ENCODE measurements at regions not wholly inside any gene's neighbourhood (a gene's known extent, or its start where the extent isn't known, plus 50 kb on each side); places are given as distances from the start of the nearest gene placed in this dataset.

DNA sequence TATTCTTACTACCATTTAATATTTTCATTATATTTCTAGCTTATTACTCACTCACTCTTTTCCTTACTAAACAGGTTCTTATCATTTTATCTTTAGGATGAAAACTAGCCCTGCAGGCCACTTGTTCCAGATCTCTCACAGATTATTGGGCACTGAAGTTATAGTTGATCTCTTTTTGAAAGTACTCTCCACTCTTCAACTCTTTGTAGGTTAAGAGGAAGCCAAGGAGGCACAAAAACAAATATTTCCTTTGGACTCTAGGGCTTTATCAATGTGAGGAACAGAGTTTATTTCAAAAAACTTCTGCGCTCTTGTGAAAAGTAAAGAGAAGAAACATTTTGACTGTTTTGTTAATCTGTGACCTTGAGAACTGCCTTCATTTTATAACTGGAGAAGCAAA lies 96.0 kb upstream of the NPHP3 start:
- Histone ChIP-seq H3K4me2 (ENCODE audit: low read length) (no peak overlapping the region), H3K79me2 (ENCODE audit: insufficient read depth, low read length) (no peaks in the 10 kb centered on the region), H4K20me1 (ENCODE audit: insufficient read depth, low read length) (no peaks in the 10 kb centered on the region), H2AFZ (ENCODE audit: low read length) (no peak overlapping the region), H3K27me3 (ENCODE audit: insufficient read depth, low read length) (no peaks in the 10 kb centered on the region), H3K9ac (ENCODE audit: low read length) (no peak overlapping the region), H3F3A (ENCODE audit: insufficient read depth, low read length) (no peaks in the 10 kb centered on the region), H3K4me1 (ENCODE audit: insufficient read depth, low read length, severe bottlenecking) (no peaks in the 10 kb centered on the region), H3K36me3 (ENCODE audit: insufficient read depth, low read length) (no peaks in the 10 kb centered on the region), H3K9me2 (ENCODE audit: low read depth, low read length) (no peaks in the 10 kb centered on the region), H3K27ac (ENCODE audit: low read depth, low read length, poor library complexity, severe bottlenecking) (no peak overlapping the region), H3K9me3 (ENCODE audit: low read length) (no peaks in the 10 kb centered on the region), H3K4me3 (ENCODE audit: low read depth, low read length, poor library complexity, severe bottlenecking) (no peak overlapping the region)
- TF ChIP-seq EZH2 (IDR thresholded peaks at IDR 0.05; ENCODE audit: borderline replicate concordance, low read length), result no peak
- TF ChIP-seq, protein P1, sequence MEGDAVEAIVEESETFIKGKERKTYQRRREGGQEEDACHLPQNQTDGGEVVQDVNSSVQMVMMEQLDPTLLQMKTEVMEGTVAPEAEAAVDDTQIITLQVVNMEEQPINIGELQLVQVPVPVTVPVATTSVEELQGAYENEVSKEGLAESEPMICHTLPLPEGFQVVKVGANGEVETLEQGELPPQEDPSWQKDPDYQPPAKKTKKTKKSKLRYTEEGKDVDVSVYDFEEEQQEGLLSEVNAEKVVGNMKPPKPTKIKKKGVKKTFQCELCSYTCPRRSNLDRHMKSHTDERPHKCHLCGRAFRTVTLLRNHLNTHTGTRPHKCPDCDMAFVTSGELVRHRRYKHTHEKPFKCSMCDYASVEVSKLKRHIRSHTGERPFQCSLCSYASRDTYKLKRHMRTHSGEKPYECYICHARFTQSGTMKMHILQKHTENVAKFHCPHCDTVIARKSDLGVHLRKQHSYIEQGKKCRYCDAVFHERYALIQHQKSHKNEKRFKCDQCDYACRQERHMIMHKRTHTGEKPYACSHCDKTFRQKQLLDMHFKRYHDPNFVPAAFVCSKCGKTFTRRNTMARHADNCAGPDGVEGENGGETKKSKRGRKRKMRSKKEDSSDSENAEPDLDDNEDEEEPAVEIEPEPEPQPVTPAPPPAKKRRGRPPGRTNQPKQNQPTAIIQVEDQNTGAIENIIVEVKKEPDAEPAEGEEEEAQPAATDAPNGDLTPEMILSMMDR (IDR thresholded peaks at IDR 0.05; ENCODE audit: low read length), result no peak

DNA sequence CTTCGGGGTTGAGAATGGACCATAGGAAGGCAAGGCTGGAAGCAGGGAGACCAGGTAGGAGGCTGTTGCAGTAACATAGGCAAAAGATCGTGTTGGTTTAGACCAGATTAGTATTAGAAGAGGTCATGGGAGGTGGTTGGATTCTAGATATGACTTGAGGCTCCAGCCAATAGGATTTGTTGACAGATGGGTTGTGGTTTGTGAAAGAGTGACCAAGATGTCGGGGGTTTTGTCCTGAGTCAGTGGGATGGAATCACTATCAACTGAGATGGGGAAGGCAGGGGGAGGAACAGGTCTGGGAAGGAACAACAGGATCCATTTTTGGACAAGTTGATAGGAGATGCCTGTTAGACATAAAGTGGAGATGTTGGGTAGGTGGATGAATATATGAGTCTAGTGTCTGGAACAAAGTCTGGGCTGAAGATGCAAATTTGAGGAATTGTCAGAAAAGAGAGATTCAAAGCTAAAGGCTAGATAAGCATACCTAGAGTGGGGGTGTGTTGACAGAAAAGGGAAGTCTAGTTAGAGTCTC lies 95.5 kb upstream of the NPHP3 start:
- TF ChIP-seq EZH2 (IDR thresholded peaks at IDR 0.05; ENCODE audit: borderline replicate concordance, low read length), result no peak
- TF ChIP-seq, protein P1 (IDR thresholded peaks at IDR 0.05; ENCODE audit: low read length), result no peak
- no peaks in the 10 kb centered on the region for H4K20me1 ChIP-seq (ENCODE audit: insufficient read depth, low read length)
- no peak overlapping the region for H3K9ac ChIP-seq (ENCODE audit: low read length)
- no peak overlapping the region for H3K27ac ChIP-seq (ENCODE audit: low read depth, low read length, poor library complexity, severe bottlenecking)
- no peak overlapping the region for H3K4me3 ChIP-seq (ENCODE audit: low read depth, low read length, poor library complexity, severe bottlenecking)
- no peaks in the 10 kb centered on the region for H3K27me3 ChIP-seq (ENCODE audit: insufficient read depth, low read length)
- no peaks in the 10 kb centered on the region for H3K9me2 ChIP-seq (ENCODE audit: low read depth, low read length)
- H3F3A ChIP-seq (ENCODE audit: insufficient read depth, low read length), result no peaks in the 10 kb centered on the region
- no peaks in the 10 kb centered on the region for H3K36me3 ChIP-seq (ENCODE audit: insufficient read depth, low read length)
- no peaks in the 10 kb centered on the region for H3K4me1 ChIP-seq (ENCODE audit: insufficient read depth, low read length, severe bottlenecking)
- no peak overlapping the region for H2AFZ ChIP-seq (ENCODE audit: low read length)
- H3K9me3 ChIP-seq (ENCODE audit: low read length), result no peaks in the 10 kb centered on the region
- H3K79me2 ChIP-seq (ENCODE audit: insufficient read depth, low read length), result no peaks in the 10 kb centered on the region
- H3K4me2 ChIP-seq (ENCODE audit: low read length), result no peak overlapping the region

DNA sequence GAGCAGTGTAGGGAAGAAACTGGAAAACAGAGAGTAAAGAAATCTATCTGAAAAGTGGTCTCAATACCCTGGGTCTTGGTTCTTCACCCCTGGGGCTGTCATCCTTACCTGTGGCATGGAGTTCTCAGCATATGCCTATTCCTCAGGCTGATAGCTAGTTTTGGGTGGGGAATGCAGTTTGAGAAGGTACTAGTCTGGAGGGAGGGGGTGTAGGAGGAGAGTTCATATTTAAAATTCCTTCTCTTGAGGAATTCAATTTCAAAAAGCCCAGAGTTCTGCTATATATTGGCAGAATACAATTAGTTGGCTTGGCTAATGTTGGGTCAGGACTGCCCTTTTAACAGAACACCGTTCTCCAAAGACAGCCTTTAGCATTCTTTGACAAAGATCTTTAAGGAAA lies 82.9 kb upstream of the NPHP3 start:
- Histone ChIP-seq H4K20me1 (ENCODE audit: insufficient read depth, low read length) (no peaks in the 10 kb centered on the region), H3K9me3 (ENCODE audit: low read length) (no peaks in the 10 kb centered on the region), H3K9me2 (ENCODE audit: low read depth, low read length) (no peaks in the 10 kb centered on the region), H3K27me3 (ENCODE audit: insufficient read depth, low read length) (no peaks in the 10 kb centered on the region), H3K4me2 (ENCODE audit: low read length) (no peak overlapping the region), H3K36me3 (ENCODE audit: insufficient read depth, low read length) (no peaks in the 10 kb centered on the region), H3K79me2 (ENCODE audit: insufficient read depth, low read length) (no peaks in the 10 kb centered on the region), H3K4me3 (ENCODE audit: low read depth, low read length, poor library complexity, severe bottlenecking) (no peak overlapping the region), H3K4me1 (ENCODE audit: insufficient read depth, low read length, severe bottlenecking) (no peaks in the 10 kb centered on the region), H3K27ac (ENCODE audit: low read depth, low read length, poor library complexity, severe bottlenecking) (no peak overlapping the region), H2AFZ (ENCODE audit: low read length) (no peak overlapping the region), H3K9ac (ENCODE audit: low read length) (no peak overlapping the region), H3F3A (ENCODE audit: insufficient read depth, low read length) (no peaks in the 10 kb centered on the region)
- TF ChIP-seq EZH2 (IDR thresholded peaks at IDR 0.05; ENCODE audit: borderline replicate concordance, low read length), result no peak

DNA sequence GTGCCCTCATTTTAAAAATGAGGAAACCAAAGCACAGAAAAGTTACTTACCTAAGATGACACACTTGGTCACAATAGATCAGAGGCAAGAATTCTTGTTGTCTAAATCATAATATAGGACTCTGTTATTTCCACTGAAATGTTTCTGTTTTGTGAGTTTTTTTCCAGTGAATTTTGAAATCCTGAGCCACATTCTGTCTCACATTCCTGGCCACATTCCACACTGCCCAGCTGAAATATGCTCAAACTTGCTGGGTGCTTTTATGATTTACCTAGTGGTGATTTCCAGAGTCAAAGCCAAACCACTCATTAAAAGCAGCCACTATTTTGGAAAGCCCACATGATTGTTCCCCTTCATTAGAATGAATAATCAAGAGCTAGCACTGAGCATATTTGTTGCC lies 82.3 kb upstream of the NPHP3 start:
- Histone ChIP-seq H2AFZ (ENCODE audit: low read length) (no peak overlapping the region), H3K4me3 (ENCODE audit: low read depth, low read length, poor library complexity, severe bottlenecking) (no peak overlapping the region), H3K9me2 (ENCODE audit: low read depth, low read length) (no peaks in the 10 kb centered on the region), H3K27ac (ENCODE audit: low read depth, low read length, poor library complexity, severe bottlenecking) (no peak overlapping the region), H3K36me3 (ENCODE audit: insufficient read depth, low read length) (no peaks in the 10 kb centered on the region), H3K4me1 (ENCODE audit: insufficient read depth, low read length, severe bottlenecking) (no peaks in the 10 kb centered on the region), H3K9ac (ENCODE audit: low read length) (no peak overlapping the region), H4K20me1 (ENCODE audit: insufficient read depth, low read length) (no peaks in the 10 kb centered on the region), H3K9me3 (ENCODE audit: low read length) (no peaks in the 10 kb centered on the region), H3K79me2 (ENCODE audit: insufficient read depth, low read length) (no peaks in the 10 kb centered on the region), H3F3A (ENCODE audit: insufficient read depth, low read length) (no peaks in the 10 kb centered on the region), H3K4me2 (ENCODE audit: low read length) (no peak overlapping the region), H3K27me3 (ENCODE audit: insufficient read depth, low read length) (no peaks in the 10 kb centered on the region)
- TF ChIP-seq EZH2 (IDR thresholded peaks at IDR 0.05; ENCODE audit: borderline replicate concordance, low read length), result no peak
